Gastroesophageal sphincter (tissue), 3 donors: ENCODE measurements at regions not wholly inside any gene's neighbourhood (a gene's known extent, or its start where the extent isn't known, plus 50 kb on each side); places are given as distances from the start of the nearest gene placed in this dataset.

Experiments
- EP300 ChIP-seq: sonication (generic); formaldehyde crosslinking; IDR thresholded peaks from one replicate; pipeline ENCODE4 v1.6.1; 2017; ENCODE audit warnings: antibody characterized with exemption, mild to moderate bottlenecking
- POLR2A ChIP-seq, 2 donors: fragments of 450-650 bp; IDR thresholded peaks; one replicate each; pipeline ENCODE4 v1.6.1; 2017; ENCODE audit warnings: antibody characterized with exemption in 2 of 2, mild to moderate bottlenecking in 2 of 2, moderate library complexity in 1 of 2
- POLR2AphosphoS5 ChIP-seq: sonication (generic); formaldehyde crosslinking; IDR thresholded peaks from one replicate; pipeline ENCODE4 v1.6.1; 2017; ENCODE audit warnings: antibody characterized with exemption
- TF ChIP-seq, protein P1 (sequence below), 4 experiments: fragments of 200-600 bp in 2 of 4; fragments of 450-650 bp in 2 of 4; sonication (generic) in 1 of 4; IDR thresholded peaks; one replicate each; pipeline ENCODE4 v1.5.1; 2017 to 2019; ENCODE audit warnings: antibody characterized with exemption in 4 of 4, mild to moderate bottlenecking in 2 of 4, moderate library complexity in 2 of 4

DNA sequence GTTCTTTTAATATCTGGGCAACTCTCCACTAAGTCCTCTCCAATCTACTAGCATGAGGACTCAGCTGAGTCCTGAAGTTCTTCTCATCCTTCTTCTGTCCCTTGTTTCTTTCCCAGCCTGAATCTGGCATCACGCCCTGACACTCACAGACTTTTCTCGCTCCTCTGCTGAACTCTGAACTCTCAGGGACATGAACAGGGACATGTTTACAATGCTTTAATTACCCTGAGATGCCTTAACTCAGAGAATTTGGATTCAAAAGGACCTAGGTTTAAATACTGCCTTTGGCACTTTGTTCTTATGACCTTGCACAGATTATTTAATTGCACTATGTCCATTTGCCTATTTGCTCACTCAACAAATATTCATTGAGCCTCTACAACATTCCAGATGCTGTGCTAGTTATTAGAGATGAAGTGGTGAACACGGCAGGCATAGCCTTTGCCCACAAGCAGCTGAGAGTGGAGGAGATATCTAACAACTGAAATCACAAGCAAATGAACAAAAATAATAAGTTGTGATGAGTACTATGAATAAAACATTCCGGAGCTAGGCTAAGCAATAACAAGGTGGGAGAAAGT lies 106.0 kb downstream of the ADRB2 start:
- TF ChIP-seq, protein P1, sequence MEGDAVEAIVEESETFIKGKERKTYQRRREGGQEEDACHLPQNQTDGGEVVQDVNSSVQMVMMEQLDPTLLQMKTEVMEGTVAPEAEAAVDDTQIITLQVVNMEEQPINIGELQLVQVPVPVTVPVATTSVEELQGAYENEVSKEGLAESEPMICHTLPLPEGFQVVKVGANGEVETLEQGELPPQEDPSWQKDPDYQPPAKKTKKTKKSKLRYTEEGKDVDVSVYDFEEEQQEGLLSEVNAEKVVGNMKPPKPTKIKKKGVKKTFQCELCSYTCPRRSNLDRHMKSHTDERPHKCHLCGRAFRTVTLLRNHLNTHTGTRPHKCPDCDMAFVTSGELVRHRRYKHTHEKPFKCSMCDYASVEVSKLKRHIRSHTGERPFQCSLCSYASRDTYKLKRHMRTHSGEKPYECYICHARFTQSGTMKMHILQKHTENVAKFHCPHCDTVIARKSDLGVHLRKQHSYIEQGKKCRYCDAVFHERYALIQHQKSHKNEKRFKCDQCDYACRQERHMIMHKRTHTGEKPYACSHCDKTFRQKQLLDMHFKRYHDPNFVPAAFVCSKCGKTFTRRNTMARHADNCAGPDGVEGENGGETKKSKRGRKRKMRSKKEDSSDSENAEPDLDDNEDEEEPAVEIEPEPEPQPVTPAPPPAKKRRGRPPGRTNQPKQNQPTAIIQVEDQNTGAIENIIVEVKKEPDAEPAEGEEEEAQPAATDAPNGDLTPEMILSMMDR (IDR thresholded peaks at IDR 0.05), result no peak
- no peak for TF ChIP-seq POLR2A (IDR thresholded peaks at IDR 0.05)
- no peak for TF ChIP-seq EP300
- TF ChIP-seq POLR2AphosphoS5, result no peak
